HG02943 (cell line): ENCODE measurements at regions not wholly inside any gene's neighbourhood (a gene's known extent, or its start where the extent isn't known, plus 50 kb on each side); places are given as distances from the start of the nearest gene placed in this dataset.
"Not testable (repeated sequence)": the region's sequence is repeated elsewhere in the genome, so short reads cannot be mapped to it uniquely, and the experiment has no call there.

Source experiments
- ATAC-seq: cut with Tn5 transposase; IDR thresholded peaks from one replicate; pipeline ENCODE4 v1.9.1; 2021; ENCODE audit warnings: mild to moderate bottlenecking, low read depth, moderate library complexity; ENCODE audit not compliant: unreplicated experiment

DNA sequence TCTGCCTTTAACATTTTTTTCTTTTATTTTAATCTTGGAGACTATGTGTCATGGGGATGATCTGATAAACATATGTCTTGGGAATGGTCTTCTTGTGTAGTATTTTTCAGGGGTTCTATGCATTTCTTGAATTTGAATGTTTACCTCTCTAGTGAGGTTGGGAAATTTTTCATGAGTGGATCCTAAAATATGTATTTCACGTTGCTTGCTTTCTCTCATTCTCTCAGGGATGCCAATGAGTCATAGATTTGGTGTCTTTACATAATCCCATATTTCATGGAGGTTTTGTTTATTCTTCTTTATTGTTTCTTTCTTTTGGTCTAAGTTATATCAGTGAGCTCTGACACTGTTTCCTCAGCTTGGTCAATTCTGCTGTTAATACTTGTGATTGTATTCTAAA, 1237.2 kb downstream of the PLA2G4A start:
- no peak for ATAC-seq

DNA sequence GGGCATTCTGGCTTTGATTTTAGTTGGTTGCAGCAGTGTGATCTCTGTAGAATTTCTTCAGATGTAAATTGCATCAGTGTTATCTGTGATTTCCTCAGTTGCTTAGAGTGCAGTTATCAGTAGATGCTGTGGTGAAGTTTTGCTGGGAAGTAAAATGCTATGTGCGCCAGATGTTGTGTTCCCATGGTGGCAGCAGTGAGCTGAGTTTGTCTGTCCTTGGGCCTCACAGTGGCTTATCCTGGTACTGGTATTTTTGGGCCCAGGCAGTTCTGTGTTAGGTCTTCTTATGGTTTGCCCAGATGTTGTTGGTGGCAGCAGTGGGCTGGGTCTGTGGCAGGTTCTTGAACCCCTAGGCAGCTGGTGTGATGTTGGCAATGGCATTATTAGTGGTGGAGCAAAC, 1242.1 kb downstream of the PLA2G4A start:
- ATAC-seq, result no peak

DNA sequence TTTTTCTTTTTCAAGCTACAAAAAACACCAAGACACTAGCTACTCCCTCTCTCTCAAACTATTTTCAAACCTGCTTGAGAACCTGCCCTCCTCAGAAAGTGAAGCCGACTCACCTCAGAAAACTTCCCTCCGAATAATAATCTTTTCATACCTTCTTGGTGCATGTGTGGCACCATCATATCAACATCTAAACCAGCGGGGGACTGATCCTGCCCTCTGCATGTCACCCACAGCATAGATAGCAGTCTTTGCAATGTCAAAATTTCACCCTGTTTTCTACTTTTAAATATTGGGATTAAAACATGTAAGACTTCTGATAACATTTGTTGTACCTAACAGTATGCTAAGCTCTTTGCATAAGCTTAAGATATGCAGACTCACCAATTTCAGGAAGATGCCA, 1260.3 kb downstream of the PLA2G4A start:
- ATAC-seq, result no peak

DNA sequence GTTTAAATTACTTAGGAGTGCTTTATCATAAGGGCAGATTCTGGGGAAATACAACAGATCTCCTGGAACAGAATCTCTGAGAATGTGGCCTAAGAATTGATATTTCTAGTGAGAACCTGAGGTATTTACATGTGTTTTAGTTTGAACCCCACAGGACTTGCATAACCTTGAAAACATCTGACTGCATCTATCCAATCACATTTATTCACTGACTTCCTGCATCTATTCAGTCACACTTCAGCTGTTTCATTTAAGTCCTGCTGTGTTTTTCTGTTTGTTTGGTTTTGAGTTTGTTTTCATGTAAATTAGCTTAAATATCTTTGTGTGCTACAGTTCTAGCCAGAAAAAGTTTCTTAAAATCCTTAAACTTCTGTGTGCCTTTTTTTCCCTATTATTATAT, 1260.7 kb downstream of the PLA2G4A start:
- ATAC-seq, result no peak

DNA sequence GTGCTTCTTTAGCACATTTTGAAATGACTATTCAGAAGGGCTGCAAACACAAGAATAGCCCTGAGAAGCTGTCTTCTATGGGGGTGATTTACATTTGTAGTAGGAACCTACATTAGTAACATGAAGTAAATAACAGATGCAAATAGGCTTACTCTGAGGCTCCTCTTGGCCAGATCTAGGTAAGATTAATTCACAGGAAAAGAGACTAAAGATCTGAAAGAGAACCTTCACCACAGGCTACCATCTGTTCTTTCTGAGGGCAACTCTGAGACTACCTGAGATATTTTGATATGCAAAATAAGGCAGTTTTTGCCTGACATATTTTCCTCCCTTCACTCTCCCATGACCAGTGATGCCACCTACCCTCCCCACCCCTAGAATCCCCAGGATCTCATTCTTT, 1267.8 kb downstream of the PLA2G4A start:
- ATAC-seq, result no peak

DNA sequence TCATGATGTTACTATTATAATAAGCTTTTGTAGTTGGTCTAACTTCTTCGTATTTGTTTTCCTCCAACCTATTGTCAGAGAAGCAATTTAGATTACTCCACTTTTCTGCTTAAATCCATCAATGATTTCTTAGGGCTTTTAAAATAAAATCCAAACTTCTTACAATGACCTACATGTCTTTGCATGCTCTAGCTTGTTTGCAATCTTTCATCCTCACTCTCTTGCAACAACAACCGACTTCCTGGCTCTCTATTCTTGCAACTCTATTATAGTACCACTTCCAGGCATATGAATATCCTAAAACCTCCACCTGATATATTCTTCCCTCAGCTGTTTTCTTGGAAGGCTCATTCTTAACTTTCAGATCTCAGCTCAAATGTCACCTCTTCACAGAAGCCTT, 1288.7 kb downstream of the PLA2G4A start:
- ATAC-seq, result no peak

DNA sequence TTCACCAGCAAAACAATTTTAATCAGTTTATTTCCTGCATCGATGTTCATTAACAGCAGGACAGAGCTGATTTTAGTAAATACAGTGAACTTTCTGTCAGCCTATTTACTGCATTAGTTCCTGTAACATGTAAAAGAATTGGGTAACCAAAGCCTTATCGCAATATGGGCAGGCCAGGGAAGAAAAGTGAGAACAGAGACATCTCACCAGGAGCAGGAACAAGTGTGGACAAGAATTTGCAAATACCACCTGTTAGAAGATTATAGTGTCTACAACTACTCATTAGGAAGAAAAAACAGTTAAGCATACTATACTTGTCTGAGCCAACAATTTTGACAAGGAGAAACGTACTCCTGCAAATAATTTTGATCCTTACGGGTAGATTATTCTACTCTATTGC, 1293.9 kb downstream of the PLA2G4A start:
- ATAC-seq, result no peak

DNA sequence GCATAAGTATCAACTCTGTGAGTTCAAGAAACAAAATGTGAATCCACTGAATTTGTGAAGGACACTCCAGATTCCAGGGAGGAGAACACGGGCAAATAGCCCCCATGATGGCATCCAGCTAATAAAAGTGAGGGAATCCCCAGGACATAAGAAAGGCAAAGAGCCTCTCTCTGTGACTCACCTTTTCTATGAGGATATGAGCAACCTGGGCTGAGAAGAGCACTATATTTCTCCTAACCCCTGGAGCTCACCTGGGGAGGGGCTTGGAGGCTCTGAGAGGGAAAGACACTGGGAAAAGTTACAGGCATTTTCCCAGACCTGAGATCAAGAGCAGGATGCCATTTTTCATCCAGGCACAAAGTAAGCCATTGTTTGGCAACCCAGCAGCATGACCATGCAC, 1298.8 kb downstream of the PLA2G4A start:
- no peak for ATAC-seq

DNA sequence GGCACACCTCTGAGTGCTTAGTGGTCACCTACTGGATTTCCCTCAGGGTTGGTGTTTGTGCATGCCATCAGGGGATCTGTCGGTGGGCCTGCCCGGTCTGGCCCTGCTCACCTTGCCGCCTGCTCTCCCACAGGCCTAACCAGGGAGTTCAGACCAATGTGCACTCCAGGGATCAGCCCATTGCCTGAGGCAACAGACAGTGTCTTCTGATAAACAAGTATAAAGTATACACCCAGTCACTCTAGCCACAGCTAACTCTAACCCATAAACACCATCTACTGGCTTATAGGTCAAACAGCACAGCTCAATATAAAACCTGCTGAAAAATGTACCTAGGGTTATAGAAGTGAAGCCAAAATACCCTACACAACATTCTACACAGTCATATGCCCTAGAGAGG, 1300.0 kb downstream of the PLA2G4A start:
- no peak for ATAC-seq

DNA sequence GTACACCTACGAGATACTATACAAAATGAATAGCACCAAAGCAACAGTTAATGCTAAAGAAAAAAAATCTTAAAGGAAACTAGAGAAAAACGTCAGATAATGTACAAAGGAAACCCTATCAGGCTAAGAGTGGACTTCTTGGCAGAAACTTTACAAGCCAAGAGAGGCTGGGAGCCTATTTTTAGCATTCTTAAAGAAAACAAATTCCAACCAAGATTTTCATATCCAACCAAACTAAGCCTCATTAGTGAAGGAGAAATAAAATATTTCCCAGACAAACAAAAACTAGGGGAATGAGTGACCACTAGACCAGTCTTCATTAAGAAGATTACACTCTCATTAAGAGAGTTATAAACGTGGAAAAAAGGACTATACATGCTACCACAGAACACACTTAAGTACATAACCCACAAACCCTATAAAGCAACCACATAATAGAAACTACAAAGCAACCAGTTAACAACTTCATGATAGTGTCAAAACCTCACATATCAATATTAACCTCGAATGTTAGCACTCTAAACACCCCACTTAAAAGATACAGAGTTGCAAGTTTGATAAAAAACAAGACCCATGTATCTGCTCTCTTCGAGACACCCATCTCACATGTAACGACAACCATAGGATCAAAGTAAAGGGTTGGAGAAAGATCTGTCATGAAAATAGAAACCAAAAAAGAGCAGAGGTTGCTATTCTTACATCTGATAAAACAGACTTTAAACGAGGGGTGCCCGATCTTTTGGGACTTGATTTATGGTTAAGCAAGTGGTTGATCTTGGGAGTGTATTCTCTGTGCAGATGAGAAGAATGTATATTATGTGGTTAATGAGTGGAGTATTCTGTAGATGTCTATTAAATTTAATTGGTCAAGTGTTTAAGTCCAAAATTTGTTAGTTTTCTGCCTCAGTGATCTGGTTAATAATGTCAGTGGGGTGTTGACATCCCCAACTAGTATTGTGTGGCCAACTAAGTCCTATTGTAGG, 1301.4 kb downstream of the PLA2G4A start:
- no peak for ATAC-seq

DNA sequence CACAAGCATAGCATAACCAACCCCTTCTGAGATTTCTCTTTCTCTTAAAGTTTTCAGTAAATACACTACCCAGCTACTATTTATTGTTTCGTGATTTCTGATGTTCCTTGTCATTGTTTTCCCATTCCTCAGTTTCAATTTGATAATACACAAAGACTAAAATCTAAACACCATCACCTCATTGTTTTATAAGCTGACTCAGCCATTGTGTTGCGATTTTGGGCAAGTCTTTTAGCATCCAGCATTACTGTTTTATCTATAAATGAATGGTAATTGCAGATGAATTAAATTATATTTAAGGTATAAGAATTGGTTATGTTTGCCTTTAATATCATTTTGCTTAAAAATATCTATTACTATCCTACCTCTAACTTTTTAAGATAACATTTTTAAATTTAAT, 1308.5 kb downstream of the PLA2G4A start:
- no peak for ATAC-seq

DNA sequence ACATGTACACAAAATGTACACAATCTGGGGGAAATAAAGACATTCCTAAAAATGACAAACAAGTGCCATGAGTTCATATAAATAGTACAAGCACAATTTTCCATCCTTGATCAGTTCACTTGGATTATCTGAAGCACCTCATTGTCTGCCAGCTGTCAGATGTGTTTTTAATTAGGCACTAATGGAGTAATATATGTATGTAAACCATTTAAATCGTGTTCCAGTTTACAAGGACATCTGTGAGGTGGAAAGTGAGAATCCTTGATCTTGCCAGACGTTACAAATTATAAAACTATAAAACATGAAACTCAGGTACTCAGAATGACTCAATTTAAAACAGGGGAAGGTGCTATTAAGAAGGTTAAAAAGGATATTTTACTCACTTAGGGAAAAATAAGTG, 1312.2 kb downstream of the PLA2G4A start:
- no peak for ATAC-seq

DNA sequence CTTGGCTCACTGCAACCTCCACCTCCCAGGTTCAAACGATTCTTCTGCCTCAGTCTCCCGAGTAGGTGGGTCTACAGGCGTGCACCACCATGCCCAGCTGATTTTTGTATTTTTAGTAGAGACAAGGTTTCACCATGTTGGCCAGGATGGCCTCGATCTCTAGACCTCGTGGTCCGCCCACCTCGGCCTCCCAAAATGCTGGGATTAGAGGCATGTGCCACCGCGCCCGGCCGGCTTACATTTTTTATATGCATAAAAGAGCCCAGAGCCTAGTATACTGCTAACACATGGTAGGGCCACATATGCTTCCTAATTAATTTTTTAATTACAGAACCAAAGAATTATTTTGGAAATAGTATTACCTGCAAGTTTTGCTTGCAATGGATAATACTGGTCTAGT, 1325.4 kb downstream of the PLA2G4A start:
- ATAC-seq, result no peak

DNA sequence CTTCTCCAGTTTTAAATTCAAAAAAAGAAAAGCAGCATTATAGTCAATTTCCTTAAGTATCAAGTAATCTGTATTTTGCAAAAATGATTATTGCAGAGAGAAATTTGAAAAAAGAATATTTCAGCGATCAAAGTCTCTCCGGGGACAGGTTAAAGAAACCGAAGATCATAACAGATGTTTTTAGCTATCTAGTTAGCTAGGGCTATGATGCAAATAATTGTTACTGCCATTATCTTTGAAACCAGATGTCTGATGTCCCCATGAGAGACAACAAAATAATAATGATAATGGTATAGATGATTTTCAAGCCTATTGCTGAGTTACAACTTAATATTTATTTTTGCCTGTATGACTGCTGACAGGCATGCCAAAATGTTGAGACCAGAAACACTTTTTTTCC, 1326.0 kb downstream of the PLA2G4A start:
- ATAC-seq, result no peak

DNA sequence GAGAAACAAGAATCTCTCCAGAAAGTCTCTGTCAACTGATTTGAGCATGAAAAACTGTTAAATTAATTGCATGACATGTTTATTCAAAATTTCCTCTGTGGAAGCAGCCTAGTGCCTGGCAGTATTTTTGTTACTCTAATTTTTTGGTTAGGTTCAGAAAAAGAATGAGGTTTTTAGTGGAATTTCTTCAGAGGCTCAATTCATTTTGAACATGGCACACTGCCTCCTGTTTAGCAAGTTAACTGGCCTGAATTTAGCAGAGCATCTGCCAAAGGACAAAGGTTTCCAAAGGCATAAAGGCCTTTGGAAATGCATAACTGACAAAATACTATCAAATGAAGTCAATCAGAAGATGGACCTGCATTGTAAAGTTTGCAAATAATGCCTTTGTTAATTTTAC, 1326.5 kb downstream of the PLA2G4A start:
- ATAC-seq, result no peak

DNA sequence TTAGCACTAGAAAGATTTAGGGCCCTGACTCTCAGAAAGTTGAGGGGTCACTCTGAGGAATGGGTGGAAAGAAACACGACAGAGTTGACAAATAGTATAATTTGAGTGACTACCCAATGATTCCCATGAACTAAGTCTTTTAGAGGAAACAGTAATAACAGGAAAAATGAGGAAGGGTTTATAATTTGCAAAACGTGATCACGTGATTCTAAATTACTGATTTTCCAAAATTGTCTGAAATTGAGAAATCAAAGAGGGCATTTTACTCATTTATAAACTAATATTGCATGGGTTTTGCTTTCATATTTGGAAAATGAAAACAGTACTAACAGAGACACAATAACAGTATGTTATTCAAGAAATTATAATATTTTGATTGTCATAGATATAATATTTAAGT, 1335.7 kb downstream of the PLA2G4A start:
- ATAC-seq, result no peak

DNA sequence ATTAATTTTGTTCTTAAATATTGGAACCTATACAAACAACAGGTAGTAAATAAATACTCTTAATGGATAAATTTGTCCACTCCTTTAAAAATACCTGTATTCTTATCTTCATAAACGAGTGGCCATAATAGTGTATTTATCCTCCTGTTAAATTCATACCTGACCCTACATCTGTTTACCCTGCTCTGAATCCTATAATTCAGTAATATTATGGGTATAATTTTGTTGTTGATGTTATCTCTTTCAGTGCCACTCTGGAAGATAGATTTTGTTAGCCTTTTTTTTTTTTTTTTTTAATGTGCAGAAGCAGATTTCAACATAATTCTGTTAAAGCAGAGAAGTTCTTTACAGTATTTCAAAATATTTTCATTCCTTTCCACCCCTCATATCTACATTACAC, 1337.9 kb downstream of the PLA2G4A start:
- no peak for ATAC-seq

DNA sequence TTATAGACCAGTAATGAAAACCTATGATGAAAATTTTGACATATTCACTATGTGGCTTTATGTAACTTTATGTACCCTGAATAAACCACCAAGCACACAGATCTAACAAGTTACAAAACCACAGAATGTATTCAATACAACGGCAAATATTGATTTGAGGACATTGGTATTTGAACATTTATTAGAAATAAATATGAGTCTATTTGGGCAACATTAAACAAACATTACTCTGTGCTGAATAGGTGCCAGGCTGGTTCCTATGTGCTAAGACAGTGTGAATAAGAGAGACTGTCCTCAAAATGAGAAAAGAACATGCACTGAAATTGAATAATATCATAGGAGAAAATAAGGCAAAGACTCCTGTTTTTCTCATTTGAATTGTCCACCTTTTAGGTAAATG, 1341.2 kb downstream of the PLA2G4A start:
- ATAC-seq, result no peak

DNA sequence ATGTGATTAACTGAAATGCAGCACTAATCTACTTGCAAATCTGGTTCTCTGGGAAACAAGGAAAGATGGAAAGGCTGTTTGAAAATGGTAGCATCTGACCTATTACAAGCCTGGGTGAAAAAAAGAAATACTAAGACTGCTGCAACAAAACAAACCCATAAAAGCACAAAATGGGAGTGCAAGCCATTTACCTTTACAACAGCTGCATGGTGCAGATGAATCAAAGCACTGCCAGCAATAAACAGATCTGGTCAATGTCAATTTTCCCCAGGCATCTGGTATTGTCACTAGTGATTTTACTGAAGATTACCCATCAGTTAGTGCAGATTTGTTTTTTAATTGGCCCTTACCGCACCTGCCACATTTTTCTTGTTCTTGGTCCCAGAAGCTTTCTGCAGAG, 1341.7 kb downstream of the PLA2G4A start:
- no peak for ATAC-seq

DNA sequence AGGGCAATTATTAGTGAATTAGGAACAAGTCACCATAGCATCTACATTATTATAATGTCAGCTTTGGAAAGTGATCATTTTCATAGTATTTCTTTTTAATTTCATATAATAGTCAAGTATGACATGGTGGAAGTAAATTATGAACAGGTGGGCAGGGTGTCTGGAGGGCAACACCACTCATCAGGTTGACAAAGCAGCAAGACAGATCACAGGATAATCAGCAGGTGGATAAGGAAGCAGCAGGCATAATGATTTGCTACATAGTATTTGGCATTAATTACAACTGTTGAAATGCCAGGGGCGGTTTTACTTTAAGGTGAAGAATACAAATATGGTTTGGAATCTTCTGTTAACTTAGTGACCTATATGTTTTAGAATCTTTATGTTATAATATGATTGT, 1342.2 kb downstream of the PLA2G4A start:
- no peak for ATAC-seq

DNA sequence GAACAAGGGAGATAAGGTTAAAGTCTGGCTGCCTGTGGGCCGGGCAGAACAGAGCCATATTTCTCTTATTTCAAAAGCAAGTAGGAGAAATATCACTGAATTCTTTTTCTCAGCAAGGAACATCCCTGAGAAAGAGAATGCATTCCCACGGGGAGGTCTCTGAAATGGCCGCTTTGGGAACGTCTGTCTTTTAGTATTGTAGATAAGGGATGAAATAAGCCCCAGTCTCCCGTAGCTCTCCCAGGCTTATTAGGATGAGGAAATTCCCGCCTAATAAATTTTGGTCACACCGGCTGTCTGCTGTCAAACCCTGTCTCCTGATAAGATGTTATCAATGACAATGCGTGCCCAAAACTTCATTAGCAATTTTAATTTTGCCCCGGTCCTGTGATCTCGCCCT, 1353.3 kb downstream of the PLA2G4A start:
- not testable (repeated sequence) for ATAC-seq

DNA sequence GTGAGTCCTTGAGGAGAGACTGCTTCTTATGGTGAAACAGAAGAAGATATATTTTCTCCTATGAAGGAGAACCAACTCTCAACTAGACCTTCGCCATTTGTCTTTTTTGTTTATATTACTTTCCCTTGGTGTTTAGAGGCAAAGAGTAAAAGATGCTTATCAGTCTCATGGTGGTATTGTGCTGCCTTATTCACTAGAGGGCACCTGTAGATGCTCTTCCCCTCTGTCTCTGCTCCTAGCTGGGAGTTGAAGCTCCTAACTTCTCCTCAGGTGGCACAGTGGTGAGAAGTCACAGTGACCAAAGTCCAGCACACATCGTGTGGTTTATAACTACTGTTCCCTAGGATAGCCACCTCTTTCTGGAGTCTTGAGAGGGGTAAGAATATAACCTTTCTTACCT, 1359.6 kb downstream of the PLA2G4A start:
- ATAC-seq, result no peak
